C1 segment of cervical spinal cord (tissue), 14 donors: ENCODE measurements at regions not wholly inside any gene's neighbourhood (a gene's known extent, or its start where the extent isn't known, plus 50 kb on each side); places are given as distances from the start of the nearest gene placed in this dataset.

Source experiments
- DNase-seq, 14 donors: peaks; one replicate each; lab custom pipeline; 2025; lab: John Stamatoyannopoulos, UW

DNA sequence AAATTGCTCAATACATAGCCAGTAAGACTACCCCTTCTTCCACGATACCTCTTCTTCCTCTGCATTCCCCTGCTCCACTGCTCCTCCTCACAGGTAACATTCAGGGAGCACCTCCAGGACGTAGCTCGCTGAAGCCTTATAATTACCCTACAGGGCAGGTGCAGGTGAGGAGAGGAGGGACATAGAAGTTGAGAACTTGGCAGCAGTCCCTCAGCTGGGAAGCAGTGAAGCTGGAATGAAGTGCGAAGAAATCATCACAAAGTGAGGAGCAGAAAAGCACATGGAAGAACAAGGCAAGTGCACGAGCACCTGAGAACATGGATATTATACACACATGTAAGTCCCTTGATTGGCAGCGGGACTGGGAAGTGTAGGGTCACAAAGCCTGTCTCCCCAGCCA lies 118.2 kb downstream of the HSD17B3 start:
- DNase-seq = no peak

DNA sequence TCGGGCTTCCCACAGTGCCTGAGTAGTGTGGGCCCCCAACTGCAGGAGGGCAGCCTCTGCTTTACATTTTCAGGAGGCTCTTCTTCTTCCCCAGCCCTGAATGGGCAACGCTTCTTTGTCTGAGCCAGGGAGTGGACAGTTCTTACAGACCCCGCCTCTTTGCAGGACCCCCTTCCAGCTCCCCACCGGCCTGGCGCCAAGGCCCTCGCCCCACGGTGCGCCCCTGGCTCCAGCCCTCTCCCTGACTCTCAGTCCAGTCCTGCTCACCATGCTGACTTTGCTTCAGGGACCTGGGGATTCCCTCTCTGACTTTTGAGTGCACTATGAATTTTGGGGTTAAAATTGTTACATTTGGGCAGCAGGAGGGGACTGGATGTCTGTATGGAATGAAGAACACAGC lies 123.8 kb downstream of the HSD17B3 start:
- DNase-seq = no peak

DNA sequence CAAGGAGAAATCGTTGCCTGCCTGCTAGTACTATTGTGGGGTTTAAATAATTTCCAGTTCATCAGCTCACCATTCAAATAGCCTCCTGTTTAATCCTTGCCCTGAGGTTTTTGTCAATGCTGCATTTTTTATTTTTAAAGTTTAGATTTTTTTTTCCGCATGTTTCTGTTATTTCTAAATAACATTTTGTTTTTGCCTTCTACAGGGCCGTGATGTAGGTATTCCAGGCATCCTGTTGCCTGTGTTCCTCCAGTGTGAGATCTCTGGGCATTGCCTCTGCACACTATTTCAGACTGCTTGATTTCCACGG lies 124.3 kb downstream of the HSD17B3 start:
- DNase-seq = no peak

DNA sequence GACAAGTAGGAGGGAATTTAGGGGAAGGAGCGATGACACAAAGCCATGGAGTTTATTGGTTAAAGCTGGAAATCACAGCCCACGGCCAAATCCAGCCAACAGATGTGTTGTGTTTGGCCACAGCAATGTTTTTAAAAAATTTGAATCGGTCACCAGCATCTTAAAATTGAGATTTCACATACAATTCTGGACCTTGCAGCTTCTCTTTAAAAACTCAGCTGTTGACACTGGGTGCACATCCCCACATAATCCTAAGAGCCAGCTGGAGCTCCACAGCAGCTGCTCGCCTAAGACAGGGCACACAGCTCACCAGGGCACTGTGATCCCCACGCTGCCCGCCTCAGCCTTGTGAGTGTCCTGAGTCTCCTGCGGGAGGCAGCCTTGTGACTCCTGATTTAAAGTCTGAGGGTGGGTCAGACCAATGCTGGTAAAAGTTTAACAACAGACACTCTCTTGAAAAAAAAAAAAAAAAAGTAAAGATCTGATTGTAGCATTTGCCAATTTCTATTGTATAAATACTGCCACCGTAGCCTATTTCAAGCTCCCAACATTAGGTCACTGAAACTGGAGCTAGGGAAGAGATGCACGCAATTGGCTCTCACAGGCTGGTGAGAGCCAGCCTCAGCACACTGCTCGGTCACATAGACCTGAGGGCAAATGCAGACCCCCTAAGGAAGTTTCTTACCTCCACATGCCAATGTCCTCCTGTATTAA lies 124.8 kb downstream of the HSD17B3 start:
- DNase-seq = peak in 7 of 14 donors; percentile 9 to 51 (median 17)

DNA sequence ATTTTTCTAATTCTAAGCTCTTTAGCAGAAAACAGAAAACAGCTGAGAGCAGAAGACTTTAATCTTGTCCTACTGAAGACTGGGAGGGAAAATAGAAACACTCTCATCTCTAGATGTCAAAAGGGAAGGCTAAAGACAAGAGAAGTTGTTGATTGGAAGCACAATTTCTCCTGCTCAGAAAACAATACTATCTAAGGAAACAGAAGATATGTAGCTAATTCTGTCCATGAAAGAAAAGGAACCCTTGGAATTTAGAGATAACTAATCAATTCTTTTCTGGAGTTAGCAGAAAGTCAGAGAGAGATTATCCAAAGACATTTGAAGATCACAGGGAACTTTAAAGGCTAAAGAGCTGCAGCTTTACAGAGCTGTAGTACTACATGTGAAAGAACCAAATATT lies 126.2 kb downstream of the HSD17B3 start:
- no peak for DNase-seq

DNA sequence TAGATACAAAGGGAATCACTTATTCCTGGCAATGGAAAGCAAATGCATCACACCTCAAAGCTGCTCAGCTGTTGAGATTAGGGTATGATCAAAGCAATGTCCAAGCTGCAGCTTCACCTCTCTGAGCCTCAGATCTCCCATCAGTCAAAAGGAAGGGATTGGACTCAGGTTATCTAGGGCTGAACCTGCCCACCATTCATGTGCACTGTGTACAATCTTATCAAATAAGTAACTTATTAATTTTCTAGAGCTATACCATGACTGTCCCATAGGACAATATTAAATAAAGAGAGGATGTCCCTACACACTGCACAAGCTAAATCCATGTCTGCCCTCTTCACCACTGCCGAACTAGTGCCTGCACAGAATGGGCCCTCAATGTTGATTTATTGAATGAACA lies 127.0 kb downstream of the HSD17B3 start:
- DNase-seq = no peak

DNA sequence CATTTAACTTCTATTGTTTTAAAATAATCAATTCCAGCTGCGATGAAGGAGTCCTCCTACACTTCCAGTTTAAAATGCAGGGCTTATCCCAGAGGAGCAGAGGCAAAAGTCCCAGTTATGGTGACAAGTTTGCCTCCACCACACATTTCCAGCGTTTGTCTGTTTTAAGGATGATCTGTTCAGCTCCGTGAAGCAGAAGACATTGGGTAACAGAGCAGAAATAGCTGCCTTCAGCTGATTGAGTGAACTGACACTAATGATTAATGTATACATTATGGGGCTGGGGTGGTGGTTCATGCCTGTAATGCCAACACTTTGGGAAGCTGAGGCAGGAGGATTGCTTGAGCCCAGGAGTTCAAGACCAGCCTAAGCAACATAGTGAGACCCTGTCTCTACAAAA lies 127.6 kb downstream of the HSD17B3 start:
- no peak for DNase-seq

DNA sequence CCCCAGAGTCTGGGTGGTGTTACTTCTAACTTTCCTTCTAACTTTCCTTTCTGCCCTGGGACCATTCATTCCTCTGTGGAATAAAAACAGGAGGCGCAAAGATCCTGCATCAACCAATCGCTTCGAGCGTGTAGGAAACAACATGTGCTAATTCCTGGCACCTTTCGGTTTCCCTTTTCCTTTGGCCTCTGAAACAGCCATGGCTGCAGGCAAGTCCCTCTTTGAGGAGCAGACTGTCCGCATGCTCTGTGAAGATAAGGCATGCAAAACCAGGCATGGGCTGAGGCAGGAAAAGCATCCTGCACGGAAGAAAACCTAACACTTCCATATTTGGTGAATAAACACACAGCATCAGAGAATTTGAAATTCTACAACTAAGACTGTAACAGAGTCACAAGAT lies 128.3 kb downstream of the HSD17B3 start:
- DNase-seq = no peak

DNA sequence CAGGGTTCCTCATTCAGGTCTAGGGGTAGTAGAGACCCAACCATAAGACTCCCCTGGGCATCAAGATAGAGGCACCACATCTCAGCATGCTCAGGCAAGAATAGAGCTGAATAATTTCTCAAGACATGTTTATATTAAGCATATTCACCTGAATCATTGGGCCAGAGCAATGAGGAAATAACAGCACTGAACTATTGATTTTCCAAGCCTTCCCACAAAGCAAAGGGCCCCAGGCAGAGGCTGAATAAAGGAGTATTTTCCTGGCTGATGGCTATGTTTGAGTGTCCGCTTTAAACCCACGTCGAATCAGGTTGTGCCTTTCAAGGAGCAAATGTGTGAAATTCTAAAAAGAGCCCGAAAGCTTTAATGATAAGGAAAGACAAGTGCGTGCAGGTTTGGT lies 129.2 kb downstream of the HSD17B3 start:
- no peak for DNase-seq

DNA sequence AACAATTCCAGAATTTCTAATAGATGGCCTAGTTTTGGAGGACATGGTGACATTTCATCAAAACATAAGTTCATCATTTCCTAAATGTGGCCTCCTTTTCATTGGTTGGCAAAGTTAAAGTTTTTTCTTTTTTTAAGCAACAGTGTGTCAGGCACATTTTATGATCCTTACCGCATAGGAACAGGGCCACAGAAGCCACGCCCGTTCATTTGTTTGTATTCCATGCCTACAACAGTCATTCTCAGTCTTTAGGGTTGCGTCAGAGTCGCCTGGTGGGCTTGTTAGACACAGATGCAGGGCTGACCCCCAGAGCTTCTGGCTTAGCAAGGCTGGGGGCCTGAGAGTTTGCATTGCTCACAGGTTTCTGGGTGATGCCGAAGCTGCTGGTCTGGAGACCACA lies 130.2 kb downstream of the HSD17B3 start:
- no peak for DNase-seq

DNA sequence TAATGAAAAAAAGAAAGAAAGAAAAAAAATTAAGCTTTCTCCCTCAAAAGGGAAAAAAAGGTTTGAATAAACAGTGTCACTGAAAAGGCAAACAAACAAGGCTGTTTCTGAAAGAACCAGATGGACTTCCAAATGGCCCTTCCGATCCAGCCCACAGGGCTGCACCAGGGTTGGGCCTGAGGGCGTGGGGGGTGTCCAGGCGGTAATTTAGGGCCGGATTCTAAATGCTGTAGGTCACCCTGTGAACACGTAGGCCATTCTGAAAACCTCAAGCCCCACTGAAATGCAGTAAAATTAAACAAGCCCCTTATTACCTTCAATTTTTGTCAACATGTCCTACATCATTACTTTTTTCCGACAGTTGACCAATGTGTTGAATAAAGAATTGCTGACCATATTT lies 132.1 kb downstream of the HSD17B3 start:
- DNase-seq = peak in 1 of 14 donors; percentile 72

DNA sequence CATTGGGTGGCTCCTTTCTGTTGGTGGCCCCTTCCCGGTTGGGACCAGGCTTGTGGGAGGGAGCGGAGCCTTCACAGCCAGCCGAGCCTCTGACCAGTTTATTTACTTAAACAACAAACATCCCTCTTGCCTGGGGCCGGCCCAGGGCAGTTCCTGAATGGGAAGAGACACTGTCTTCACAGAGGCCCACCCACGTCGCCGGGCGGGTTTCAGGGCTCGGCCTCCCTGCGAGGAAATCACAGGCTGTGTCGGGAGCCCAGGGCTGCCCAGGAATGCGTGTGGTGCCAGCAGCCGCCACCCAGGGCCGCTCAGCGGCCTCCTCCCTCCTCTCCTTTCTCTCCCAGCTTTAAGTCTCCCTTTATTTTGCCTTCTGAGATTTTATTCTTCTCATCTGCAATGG lies 132.5 kb downstream of the HSD17B3 start:
- DNase-seq = peak in 8 of 14 donors; percentile 9 to 72 (median 17)

DNA sequence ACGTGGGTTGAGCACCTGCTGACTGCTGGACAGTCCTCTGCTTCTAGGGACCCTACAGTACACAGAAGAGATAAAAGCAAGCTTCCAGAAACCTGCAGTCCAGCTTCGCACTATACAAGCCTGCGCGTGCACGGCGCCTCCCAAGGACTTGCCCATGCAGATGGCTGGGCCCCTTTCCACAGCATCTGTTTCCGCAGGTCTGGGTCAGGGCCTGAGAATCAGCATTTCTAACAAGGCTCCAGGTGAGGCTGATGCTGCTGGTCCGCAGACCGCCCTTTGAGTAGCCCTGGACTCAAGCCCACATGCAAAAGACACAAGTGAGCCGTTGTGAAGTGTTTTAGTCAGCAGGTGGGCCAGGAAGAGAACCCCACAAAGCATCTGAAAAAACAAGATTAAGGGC lies 133.1 kb downstream of the HSD17B3 start:
- no peak for DNase-seq

DNA sequence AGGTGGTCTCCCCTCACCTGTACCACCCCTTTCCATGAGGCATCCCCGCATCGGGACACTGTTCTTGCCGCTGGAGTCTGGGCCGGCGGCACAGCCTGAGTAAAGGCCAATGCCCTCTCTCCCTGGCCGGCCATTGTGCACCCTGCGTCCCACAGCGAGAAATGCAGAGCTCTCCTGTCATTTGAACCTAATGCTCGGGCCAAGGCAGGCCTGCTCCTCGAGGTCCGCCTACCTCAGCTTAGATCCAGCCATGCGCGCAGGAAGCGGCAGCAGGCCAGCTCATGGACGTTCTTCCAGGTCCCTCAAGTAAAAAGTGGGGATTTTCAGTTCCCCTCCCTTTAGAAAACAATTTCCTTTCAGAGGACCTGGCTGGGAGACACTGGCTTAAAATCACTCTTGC lies 135.0 kb downstream of the HSD17B3 start:
- DNase-seq = no peak

DNA sequence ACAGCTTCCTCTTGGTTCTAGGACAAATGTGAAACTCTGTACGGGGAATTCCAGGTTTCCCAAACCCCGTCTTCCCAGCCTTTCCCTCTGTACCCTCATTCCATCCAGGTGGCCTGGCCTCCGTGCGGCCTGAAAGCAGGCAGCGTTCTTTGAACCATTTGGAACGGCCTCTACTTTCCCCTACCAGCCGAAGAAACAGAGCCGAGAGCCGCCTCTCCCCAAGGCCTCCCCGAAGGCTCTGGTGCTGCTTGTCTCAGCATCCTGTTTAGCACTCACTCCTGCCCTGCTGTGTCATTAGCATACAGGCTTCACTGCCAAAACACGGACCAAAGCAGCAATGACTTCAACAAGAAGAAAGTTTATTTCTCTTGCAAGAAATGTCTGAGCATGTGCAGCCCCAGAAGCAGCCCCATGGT lies 137.7 kb downstream of the HSD17B3 start:
- no peak for DNase-seq

DNA sequence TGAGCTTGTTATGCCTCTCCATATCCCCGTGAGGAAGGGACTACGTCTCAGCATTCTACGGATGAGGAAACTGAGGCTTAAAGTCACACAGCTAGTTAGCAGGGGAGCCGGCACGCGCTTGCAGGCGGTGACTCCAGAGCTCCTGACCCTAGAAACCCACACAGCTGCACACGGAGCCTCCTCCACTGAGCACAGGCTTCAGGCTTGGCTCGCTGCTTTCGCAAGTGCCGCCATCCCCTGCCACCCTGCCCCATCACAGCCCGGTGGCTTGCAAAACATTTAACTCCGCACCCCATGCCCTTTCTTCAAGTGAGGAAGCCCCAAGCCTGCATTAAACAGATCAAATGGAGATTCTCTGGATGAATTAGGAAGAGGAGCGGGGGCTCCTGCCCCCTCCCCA lies 138.3 kb downstream of the HSD17B3 start:
- DNase-seq = no peak

DNA sequence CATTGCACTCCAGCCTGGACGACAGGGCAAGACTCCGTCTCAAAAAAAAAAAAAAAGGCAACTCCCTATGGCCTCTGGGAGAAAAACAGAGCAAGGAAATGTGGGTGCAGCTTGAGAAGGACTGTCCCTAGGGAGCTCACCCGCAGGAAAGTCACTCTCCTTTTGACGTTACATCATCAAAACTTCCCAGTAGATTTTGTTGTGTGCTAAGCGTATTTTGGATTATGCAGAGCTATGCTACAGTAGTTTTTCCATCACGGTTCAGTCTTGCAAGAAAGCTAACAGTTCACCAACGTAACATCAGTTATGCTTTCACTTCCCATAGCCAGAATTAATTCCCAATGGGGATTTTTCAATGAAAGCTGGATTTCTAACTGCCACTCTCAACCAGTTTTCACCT lies 138.8 kb downstream of the HSD17B3 start:
- no peak for DNase-seq

DNA sequence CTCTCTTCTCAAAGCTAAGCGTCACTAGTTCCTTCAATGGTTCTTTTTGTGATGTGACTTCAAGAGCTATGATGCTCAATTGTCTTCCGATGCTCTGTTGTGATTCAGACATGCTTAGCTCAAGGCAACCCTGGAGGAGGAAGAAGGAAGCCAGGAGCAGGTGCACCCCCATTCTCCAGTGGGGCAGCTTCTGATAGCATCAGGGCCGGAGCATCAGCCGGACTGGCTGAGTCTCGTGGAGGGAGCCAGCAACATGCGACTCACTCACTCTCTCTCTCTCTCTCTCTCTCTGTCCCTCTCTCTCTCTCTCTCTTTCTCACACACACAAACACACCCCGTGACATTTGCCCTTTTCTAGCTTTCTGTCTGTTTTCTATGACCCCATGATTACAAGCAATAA lies 140.2 kb downstream of the HSD17B3 start:
- DNase-seq = no peak

DNA sequence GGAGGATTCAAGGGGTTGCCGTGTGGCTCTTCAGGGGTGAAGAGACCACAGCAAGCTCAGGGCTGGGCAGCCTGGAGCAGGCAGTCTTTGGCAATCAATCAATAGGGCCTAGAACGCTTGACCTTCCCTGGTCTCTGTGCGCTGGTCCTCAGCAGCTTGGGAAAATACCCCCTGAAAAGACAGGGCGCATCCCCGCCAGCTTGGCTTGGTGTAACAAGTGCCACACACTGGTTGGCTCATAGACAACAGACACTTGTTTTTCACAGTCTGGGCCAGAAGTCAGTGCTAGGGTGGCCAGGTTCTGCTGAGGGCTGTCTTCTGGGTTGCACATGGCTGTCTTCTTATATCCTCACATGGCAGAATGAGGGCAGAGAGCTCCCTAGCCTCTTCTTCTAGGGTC lies 141.1 kb downstream of the HSD17B3 start:
- no peak for DNase-seq

DNA sequence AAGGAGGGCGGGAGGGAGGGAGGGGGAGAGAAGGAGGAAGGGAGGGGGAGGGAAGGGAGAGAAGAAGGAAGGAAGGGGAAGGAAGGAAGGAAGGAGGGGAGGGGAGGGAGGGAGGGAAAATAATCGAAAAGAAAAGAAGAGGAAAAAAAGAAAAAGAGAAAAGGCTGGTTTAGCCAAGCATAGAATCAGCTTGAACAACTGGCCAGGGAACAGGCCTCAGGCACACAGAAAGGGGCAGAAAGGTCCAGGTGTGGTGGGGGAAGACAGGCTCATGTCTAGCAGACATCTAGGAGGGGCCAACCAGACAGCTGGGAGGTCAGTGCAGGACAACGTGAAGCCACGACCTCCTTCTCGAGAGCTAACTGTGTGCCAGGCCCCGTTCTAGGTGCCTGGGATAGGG lies 141.8 kb downstream of the HSD17B3 start:
- no peak for DNase-seq

DNA sequence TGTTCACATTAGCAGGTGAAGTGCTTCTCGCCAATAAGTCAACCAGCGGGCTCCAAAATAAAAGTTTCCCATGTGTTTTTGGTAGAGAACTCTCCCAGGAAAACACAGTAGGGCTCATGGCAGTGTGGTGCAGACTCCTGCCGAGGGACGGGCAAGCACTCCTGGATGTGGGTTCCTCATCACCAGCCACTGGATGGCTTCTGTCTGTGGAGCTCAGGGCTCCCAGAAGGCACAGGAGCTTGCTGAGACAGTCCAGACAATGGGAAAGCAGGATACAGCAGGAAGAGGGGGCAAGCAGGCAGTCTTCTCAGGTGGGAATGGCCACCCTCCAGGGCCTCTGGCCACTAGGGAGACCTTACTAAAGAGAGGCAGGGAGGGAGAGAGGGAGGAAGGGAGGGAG lies 142.4 kb downstream of the HSD17B3 start:
- no peak for DNase-seq

DNA sequence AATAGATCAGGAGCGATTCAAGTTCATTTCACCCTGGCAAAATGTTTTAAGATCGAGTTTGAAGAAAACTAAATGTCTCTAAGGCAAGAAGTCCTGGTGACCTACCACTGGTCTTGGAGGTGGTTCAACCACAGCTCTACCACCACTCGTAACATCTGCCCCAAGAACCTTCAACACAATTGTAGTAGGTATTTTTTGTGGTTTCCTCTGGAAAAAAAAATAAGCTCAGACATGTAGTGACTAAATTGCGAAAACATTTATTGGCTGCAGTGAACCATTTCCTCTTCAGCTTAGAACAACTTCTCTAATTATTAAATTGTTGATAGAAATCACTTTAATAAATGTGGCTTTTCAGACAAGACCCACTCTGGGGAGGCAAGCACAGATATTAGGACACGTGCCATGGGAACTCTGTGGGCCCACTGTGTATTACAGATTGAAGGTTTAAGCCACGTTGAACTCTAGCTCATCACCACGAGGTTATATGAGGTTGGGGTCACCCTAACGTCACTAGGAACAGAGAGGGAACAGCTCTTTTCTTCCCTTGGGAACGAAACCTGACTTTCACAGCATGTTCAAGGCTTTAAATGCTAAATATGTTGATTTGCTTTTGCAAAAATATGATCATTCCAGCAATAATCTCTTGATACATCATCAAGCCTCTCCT lies 142.9 kb downstream of the HSD17B3 start:
- DNase-seq = no peak

DNA sequence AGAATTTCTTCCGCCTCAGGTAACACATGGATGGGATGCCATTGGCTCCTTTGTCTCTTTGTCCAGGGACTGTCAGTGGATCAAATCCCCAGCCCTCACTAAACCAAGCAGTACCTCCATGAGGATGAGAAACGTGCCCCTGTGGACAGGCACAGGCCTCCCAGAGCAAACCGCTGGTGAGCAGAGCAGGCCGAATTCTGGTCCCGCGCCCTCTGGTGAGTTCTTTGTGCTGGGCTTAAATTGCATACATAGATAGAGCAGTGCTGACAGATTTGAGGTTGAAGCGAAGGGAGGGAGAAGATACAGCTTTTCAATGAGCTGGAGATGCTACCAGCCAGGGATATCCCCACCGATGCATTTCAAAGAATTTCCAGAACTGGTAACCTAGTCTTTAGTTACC lies 143.8 kb downstream of the HSD17B3 start:
- DNase-seq = no peak

DNA sequence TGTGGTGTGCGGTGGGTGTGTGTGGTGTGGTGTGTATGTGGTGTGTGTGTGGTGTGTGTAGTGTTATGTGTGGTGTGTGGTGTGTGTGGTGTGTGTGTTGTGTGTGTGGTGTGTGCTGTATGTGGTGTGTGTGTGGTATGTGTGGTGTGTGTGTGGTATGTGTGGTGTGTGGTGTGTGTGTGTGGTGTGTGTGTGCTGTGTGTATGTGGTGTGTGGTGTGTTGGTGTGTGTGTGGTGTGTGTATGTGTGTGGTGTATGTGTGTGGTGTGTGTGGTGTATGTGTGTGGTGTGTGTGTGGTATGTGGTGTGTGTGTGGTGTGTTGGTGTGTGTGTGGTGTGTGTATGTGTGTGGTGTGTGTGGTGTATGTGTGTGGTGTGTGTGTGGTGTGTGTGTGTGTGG lies 144.3 kb downstream of the HSD17B3 start:
- DNase-seq = no peak
